Tibial nerve (tissue), 4 donors: ENCODE measurements at regions not wholly inside any gene's neighbourhood (a gene's known extent, or its start where the extent isn't known, plus 50 kb on each side); places are given as distances from the start of the nearest gene placed in this dataset.

Experiments used
- DNase-seq, 2 donors: peaks; one replicate each; pipeline ENCODE4 v3.0.0-alpha.2; 2019; ENCODE audit warnings: low spot score in 2 of 2
- H3K27ac ChIP-seq, 4 donors: fragments of 200-600 bp; sonication (generic) in 3 of 4; one replicate each; pipeline ENCODE4 v1.5.1; 2017 to 2019; ENCODE audit warnings: mild to moderate bottlenecking in 1 of 4
- H3K27me3 ChIP-seq, 2 donors: fragments of 200-600 bp; sonication (generic) in 1 of 2; one replicate each; pipeline versions ENCODE4 v1.5.1 to v1.6.0; 2017 to 2019
- H3K36me3 ChIP-seq, 3 donors: fragments of 200-600 bp; sonication (generic); one replicate each; pipeline ENCODE4 v1.5.1; 2018 to 2019
- H3K4me1 ChIP-seq, 4 donors: fragments of 200-600 bp; sonication (generic) in 3 of 4; one replicate each; pipeline ENCODE4 v1.5.1; 2017 to 2019
- H3K4me3 ChIP-seq, 4 donors: fragments of 200-600 bp; sonication (generic) in 3 of 4; one replicate each; pipeline ENCODE4 v1.5.1; 2017 to 2019; ENCODE audit warnings: mild to moderate bottlenecking in 1 of 4, moderate library complexity in 1 of 4
- H3K9me3 ChIP-seq, 4 donors: fragments of 200-600 bp; sonication (generic) in 3 of 4; one replicate each; pipeline ENCODE4 v1.5.1; 2017 to 2019
- CTCF ChIP-seq, 5 experiments: fragments of 200-600 bp in 3 of 5; fragments of 450-650 bp in 2 of 5; sonication (generic) in 3 of 5; IDR thresholded peaks; one replicate each; pipeline ENCODE4 v1.5.1; 2016 to 2019; ENCODE audit warnings: antibody characterized with exemption in 5 of 5, mild to moderate bottlenecking in 3 of 5, moderate library complexity in 2 of 5
- EP300 ChIP-seq, 2 donors: sonication (generic); formaldehyde crosslinking; IDR thresholded peaks; one replicate each; pipeline ENCODE4 v1.6.1; 2017; ENCODE audit warnings: antibody characterized with exemption in 2 of 2, mild to moderate bottlenecking in 1 of 2
- POLR2A ChIP-seq, 2 donors: fragments of 450-650 bp; IDR thresholded peaks; one replicate each; pipeline ENCODE4 v1.6.1; 2017; ENCODE audit warnings: antibody characterized with exemption in 2 of 2, mild to moderate bottlenecking in 2 of 2, moderate library complexity in 2 of 2
- WGBS, 2 donors: methylation state at CpG; one replicate each; pipeline ENCODE4 v1.1.5; 2018; 5-methylcytosine and 5-hydroxymethylcytosine counted together

DNA sequence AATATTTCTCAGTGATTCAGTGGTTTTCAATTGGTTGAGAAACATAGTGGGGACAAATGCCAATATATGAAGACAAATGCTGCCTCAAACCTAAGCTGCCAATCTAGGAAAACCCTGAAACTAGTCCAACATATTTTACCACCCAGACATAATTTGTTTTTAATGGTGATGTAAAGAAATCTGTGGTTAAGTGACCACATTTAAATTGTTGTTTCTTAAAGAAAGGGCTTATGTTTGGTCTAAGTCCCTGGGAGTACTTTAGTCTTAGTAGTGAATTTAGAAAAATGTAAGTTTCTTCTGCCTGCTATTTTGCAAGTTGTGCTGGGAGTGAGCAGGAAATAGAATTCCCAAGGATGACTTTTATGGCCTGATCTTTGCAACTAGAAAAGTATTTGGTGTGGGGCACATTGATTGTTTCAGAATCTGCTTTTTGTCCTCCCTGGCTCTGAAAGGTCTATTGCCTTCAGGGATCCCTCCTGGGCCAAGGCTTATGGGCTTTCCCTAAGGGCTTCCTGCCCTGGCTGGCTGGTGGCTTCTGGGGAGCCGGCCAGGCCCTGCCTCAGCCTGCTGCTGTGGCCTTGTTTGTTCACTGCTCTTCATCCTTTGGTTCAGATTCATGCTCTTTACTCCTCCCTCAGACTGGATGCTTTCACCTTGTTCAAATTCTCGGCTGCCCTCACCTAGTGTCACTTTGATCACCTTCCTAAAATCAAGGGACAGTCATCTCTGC lies 169.8 kb upstream of the JADE1 start:
- no peak for DNase-seq
- H3K4me3 ChIP-seq: no peak overlapping the region
- H3K4me1 ChIP-seq: peaks cover 0 to 19% (median 0%) of the 10 kb centered on the region in 4 donors
- H3K27me3 ChIP-seq: no peaks in the 10 kb centered on the region
- no peaks in the 10 kb centered on the region for H3K36me3 ChIP-seq
- TF ChIP-seq EP300 (IDR thresholded peaks at IDR 0.05): no peak
- no peak for TF ChIP-seq CTCF (IDR thresholded peaks at IDR 0.05)
- no peak for TF ChIP-seq POLR2A (IDR thresholded peaks at IDR 0.05)
- WGBS, 2 donors: 70 to 71% methylated on average over 2 of the region's 2 CpGs
- peak overlapping the region in 2 of 4 donors; percentile 75 to 82 for H3K27ac ChIP-seq
- no peaks in the 10 kb centered on the region for H3K9me3 ChIP-seq

- no peak for DNase-seq
- no peak overlapping the region for H3K4me3 ChIP-seq
- TF ChIP-seq EP300 (IDR thresholded peaks at IDR 0.05) (no peak), POLR2A (IDR thresholded peaks at IDR 0.05) (no peak), CTCF (IDR thresholded peaks at IDR 0.05) (no peak)
- no peaks in the 10 kb centered on the region for H3K36me3 ChIP-seq
- no peaks in the 10 kb centered on the region for H3K9me3 ChIP-seq
- H3K27ac ChIP-seq: no peak overlapping the region
- WGBS, 2 donors: 95 to 100% methylated on average over 2 of the region's 2 CpGs
- peaks cover 0 to 19% (median 0%) of the 10 kb centered on the region in 4 donors for H3K4me1 ChIP-seq
- no peaks in the 10 kb centered on the region for H3K27me3 ChIP-seq
Observed at GRCh38 chr4:128636906-128637305, 172.6 kb upstream of the JADE1 start.

DNA sequence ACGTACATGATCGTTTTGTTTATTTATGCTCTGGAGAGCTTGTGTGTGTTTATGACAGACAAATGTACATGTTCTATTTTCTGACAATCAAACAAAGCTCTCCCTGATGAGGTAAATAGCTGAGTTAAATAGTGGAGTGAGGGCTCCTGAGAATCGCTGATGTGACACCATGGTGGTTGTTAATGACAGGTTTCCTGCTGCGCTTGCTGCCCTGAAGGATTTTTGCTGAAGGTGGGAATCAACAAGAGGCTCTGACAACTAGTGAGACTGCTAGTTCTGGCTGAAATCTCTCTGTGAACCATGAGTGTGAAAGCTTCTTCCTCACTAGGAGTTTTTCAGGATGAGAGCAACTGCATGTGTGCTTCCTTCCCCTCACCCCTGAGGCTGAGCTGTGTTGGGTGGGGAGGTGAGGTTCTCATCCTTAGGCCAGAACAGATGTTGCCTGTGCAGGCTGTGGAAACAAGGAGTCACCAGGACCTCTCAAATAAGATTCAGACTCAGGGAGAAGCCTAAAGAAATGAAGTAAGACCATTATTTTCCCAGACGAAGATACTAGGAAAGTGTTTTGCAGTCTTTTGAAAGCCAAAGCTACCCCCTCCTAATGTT lies 173.4 kb upstream of the JADE1 start:
- H3K27ac ChIP-seq: peak overlapping the region in 1 of 4 donors; percentile 47
- no peaks in the 10 kb centered on the region for H3K9me3 ChIP-seq
- DNase-seq: no peak
- H3K36me3 ChIP-seq: no peaks in the 10 kb centered on the region
- no peak overlapping the region for H3K4me3 ChIP-seq
- 46 to 51% methylated on average over 5 of the region's 5 CpGs for WGBS, 2 donors
- H3K4me1 ChIP-seq: peaks cover 0 to 19% (median 0%) of the 10 kb centered on the region in 4 donors
- no peak for TF ChIP-seq EP300 (IDR thresholded peaks at IDR 0.05)
- TF ChIP-seq POLR2A (IDR thresholded peaks at IDR 0.05): no peak
- no peak for TF ChIP-seq CTCF (IDR thresholded peaks at IDR 0.05)
- no peaks in the 10 kb centered on the region for H3K27me3 ChIP-seq

- Histone ChIP-seq H3K27me3 (no peaks in the 10 kb centered on the region), H3K9me3 (no peaks in the 10 kb centered on the region), H3K36me3 (no peaks in the 10 kb centered on the region), H3K4me3 (no peak overlapping the region), H3K27ac (peak overlapping the region in 1 of 4 donors; percentile 47), H3K4me1 (peaks cover 0 to 19% (median 0%) of the 10 kb centered on the region in 4 donors)
- no peak for DNase-seq
- WGBS, 2 donors: 77 to 82% methylated on average over 19 of the region's 19 CpGs
- TF ChIP-seq POLR2A (IDR thresholded peaks at IDR 0.05) (no peak), EP300 (IDR thresholded peaks at IDR 0.05) (peak in 1 of 2 donors; percentile 59)
Observed at GRCh38 chr4:128635141-128635954, 174.2 kb upstream of the JADE1 start.

DNA sequence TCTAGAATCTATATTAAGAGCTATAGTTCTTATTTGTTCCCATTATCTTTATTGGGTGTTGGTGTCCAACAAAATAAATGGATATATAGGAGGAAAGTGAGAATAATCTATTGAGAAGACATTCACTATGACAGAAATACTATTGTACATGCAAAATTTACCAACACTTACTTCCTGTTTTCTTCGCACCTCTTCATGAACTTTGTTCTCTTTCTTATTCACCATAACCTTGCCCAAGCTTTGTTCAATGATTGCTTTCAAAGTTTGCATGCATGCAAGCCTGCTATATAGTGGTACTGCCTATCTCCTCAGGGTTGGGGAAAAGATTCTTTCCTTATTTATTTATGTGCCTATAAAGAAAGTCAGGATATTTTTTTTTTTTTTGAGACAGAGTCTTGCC lies 176.4 kb upstream of the JADE1 start:
- Histone ChIP-seq H3K27ac (no peak overlapping the region), H3K27me3 (no peaks in the 10 kb centered on the region), H3K9me3 (no peaks in the 10 kb centered on the region), H3K4me3 (no peak overlapping the region), H3K36me3 (no peaks in the 10 kb centered on the region), H3K4me1 (peaks cover 0 to 10% (median 0%) of the 10 kb centered on the region in 4 donors)
- no peak for DNase-seq
- WGBS, 2 donors: 63 to 91% methylated on average over 1 of the region's 1 CpG
- no peak for TF ChIP-seq CTCF (IDR thresholded peaks at IDR 0.05)
- no peak for TF ChIP-seq EP300 (IDR thresholded peaks at IDR 0.05)
- TF ChIP-seq POLR2A (IDR thresholded peaks at IDR 0.05): no peak
